Fibroblast of peridontal ligament (primary cell): ENCODE measurements at regions not wholly inside any gene's neighbourhood (a gene's known extent, or its start where the extent isn't known, plus 50 kb on each side); places are given as distances from the start of the nearest gene placed in this dataset.

Experiments used
- DNase-seq: peaks from one replicate; pipeline ENCODE4 v3.0.0-alpha.2; 2010; ENCODE audit errors: extremely low read depth

- peak; percentile 93 for DNase-seq
Measured at GRCh38 chr17:72365857-72366414, 245.1 kb downstream of the SOX9 start.

- DNase-seq = no peak
Measured at GRCh38 chr17:72366626-72367025, 245.8 kb downstream of the SOX9 start.

GRCh38 chr17:72368191-72368590 is 247.4 kb downstream of the SOX9 start:
- DNase-seq = no peak

GRCh38 chr17:72369366-72369765 is 248.5 kb downstream of the SOX9 start:
- no peak for DNase-seq

GRCh38 chr17:72370819-72371218 is 250.0 kb downstream of the SOX9 start:
- DNase-seq = peak; percentile 86

GRCh38 chr17:72372185-72372584 is 251.4 kb downstream of the SOX9 start:
- peak; percentile 37 for DNase-seq

- DNase-seq = peak; percentile 42
Measured at GRCh38 chr17:72373910-72374741, 253.3 kb downstream of the SOX9 start.

- peak; percentile 95 for DNase-seq
Measured at GRCh38 chr17:72376526-72377345, 255.9 kb downstream of the SOX9 start.

GRCh38 chr17:72378414-72379390 is 257.9 kb downstream of the SOX9 start:
- DNase-seq = no peak

GRCh38 chr17:72379516-72379915 is 258.7 kb downstream of the SOX9 start:
- no peak for DNase-seq

GRCh38 chr17:72380120-72380519 is 259.3 kb downstream of the SOX9 start:
- DNase-seq = no peak

- no peak for DNase-seq
Measured at GRCh38 chr17:72380737-72381136, 259.9 kb downstream of the SOX9 start.

- no peak for DNase-seq
Measured at GRCh38 chr17:72381597-72382397, 261.0 kb downstream of the SOX9 start.

- DNase-seq = no peak
Measured at GRCh38 chr17:72382971-72383722, 262.3 kb downstream of the SOX9 start.

- no peak for DNase-seq
Measured at GRCh38 chr17:72385475-72385874, 264.7 kb downstream of the SOX9 start.

- peak; percentile 57 for DNase-seq
Measured at GRCh38 chr17:72386173-72386572, 265.4 kb downstream of the SOX9 start.

GRCh38 chr17:72386619-72387237 is 265.9 kb downstream of the SOX9 start:
- peak; percentile 28 for DNase-seq

- peak; percentile 95 for DNase-seq
Measured at GRCh38 chr17:72387487-72387886, 266.7 kb downstream of the SOX9 start.

- DNase-seq = no peak
Measured at GRCh38 chr17:72387969-72388368, 267.1 kb downstream of the SOX9 start.
